ENCODE measurements at regions not wholly inside any gene's neighbourhood (a gene's known extent, or its start where the extent isn't known, plus 50 kb on each side); places are given as distances from the start of the nearest gene placed in this dataset.

GRCh38 chr13:50670847-50671496 is 172.5 kb downstream of the DLEU7 start:
- TF ChIP-seq CTCF (IDR thresholded peaks at IDR 0.05): no peak
- no peak for TF ChIP-seq POLR2A (IDR thresholded peaks at IDR 0.05)
